ENCODE measurements at regions not wholly inside any gene's neighbourhood (a gene's known extent, or its start where the extent isn't known, plus 50 kb on each side); places are given as distances from the start of the nearest gene placed in this dataset.

DNA sequence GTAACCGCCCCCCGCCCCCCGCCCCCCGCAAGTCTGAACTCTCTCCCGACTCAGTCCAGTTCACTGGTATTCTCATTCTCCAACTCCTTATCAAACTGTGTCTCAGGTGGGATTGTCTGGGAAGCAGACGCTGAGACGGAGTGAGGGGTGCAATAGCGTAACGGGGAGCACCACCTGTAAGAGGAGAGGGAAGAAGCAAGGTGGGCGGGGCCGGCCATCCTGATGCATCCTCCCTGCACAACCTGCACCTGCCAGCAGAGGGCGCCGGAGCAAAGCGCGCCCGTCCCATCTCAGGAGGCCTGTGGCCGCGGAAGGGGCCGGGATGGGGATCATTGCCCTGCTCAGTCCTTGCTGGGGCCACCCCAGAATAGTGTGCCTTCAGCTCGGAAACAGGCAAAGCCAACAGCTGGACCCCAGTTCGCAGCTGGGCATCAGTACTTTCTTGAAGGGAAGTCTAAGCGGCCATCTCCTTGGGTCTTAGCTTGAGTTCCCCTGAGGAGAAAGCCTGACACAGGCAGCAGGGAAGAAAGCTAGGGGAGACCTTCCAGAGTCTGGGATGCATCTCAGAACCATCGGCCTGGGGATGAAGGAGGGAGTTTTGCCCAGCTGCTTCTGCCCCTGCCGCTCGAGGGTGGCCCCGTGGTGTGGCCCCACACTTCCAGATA is 208.0 kb downstream of the TFCP2L1 start:
- DNase-seq (ENCODE audit: low spot score) (peak; percentile 77), ATAC-seq (peak; percentile 45)
- intact Hi-C loops (cut with DNase I), result loop anchor here (5.0 kb wide), 1 partner anchor 380 kb away; no protein-coding TSS in a partner anchor

DNA sequence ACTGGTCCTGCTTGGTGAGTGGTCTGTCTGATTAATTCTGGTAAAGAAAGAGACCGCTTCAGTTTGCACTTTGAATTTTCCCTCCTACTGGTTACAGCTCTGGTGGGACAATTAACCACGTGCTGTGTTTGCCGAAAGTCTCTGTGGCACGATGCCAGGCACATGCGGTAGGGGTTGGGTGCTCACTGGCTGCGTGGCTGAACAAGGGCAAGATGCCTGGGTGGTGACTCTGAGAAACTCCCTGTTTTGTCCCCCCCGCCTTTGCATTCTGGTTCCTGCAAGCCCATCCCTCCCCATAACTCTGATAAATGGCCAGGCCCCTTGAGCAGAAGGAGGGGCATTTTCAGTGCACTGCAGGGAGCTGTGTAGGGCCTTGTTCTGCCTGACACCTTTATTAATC is 206.1 kb downstream of the TFCP2L1 start:
- intact Hi-C loops (cut with DNase I), result loop anchor here (5.0 kb wide), 1 partner anchor 382 kb away; no protein-coding TSS in a partner anchor
- DNase-seq (ENCODE audit: low spot score) (no peak), ATAC-seq (no peak)

DNA sequence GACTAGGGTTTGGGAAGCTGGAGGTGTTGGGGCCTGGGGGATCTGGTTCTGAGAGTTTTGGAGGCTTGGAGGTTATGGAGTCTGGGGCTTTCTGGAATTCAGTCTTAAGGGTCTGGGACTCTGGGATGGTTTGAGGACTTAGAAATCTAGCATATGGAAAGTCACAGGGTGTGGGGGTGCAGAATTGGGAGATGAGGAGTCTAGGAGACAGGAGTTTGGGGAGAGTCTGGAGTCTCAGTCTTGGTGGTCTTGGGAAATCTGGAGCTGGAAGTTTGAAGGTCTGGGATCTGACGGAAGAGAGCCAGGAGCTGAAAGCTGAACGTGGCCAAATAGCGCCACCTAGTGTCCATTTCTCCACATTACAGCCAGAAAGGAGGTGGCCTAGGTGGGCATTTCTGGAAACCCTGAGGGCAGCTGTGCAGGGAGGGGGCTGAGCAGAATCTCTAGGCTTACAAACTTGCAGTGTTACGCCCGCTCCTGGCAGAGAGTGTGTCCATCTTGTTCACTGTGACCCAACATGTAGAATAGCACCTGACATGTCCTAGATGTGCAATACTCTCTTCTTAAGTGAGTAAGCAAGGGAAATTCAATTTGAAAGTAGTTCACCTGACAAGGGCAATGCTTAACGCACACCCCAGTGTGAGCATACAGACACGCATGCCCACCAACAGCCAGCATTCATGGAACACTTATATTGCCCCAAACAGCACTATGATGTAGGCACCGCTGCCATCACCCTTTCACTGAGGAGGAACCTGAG is 204.8 kb downstream of the TFCP2L1 start:
- DNase-seq (ENCODE audit: low spot score) (peak; percentile 74), ATAC-seq (peak; percentile 49)
- intact Hi-C loops (cut with DNase I), result no loop called here

DNA sequence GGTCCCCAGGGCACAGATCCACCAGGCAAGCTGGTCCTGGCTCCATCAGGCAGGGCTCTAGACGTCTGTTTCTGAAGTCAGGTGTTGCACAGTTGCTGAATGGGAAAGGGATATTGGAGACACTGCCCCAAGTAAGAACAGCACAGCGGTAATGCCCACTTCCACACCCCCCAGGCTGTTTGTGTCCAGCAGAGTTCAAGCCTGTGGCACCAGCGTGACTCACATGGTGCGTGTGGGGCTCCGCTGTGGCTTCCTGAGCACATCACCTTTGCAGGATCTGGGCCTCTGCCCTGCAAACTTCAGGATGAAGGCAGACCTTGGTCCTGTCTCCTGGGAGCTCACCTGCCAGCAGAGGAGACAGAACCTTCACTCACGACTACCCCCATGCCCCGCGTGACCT is 203.3 kb downstream of the TFCP2L1 start:
- intact Hi-C loops (cut with DNase I), result no loop called here
- ATAC-seq, result no peak
- no peak for DNase-seq (ENCODE audit: low spot score)

DNA sequence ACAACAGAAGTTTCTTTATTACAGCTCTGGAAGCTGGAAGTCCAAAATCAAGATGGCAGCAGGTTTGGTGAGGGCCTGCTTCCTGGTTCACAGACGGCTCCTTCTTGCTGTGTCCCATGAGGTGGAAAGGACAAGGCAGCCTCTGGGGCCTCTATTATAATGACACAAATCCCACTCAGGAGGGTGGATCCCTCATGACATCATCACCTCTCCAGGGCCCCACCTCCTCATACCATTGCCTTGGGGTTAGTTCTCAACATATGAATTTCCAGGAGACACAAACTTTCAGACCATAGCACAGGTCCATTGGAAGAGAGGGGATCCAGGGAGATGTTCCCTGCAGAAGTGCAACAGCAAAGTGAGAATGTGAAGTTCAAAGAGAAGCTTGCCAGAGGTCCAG is 202.8 kb downstream of the TFCP2L1 start:
- DNase-seq (ENCODE audit: low spot score) (no peak), ATAC-seq (no peak)
- intact Hi-C loops (cut with DNase I), result no loop called here

DNA sequence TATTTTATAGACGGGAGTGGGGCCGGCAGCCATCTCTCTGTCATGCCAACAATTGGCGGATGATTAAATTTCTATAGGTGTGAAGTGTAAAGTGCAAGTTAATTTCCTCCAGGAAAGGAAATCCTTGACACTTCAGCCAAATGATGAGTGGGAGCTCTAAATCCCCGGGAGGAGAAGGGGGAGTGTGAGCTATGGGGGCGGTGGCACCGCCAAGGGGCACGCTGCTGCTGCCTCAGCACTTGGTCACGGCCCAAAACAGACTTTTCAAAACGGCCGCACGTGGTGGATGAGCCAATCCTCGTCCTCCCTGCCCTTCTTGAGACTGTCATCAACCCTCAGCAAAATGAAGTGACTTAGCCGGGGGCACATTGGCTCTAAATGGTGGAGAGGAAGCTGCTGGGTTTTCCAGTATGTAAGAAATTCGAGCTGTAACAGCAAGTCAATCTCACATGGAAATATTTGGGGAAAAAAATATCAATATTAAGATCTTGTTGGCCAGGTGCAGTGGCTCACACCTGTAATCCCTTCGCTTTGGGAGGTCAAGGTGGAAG is 200.8 kb downstream of the TFCP2L1 start:
- ATAC-seq (no peak), DNase-seq (ENCODE audit: low spot score) (no peak)
- intact Hi-C loops (cut with DNase I), result no loop called here

DNA sequence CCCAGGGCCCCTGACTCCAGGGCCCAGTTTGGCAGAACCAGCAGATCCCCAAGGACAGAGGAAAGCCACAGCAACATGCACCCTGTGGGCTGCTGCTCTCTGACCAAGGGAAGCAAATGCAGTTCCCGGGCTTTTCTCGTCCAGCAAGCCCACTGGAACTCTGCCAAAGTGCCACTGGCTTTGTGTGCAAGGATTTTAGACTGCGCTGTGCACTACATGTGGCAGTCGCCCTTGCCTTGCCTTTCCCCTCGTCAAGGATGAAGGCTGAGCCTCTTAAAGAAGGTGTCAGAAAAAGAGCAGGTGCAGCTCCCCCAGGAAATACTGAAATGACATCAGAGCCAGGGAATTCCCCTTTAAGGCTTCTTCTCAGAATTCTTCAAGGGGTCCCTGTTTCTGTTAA is 199.2 kb downstream of the TFCP2L1 start:
- intact Hi-C loops (cut with DNase I), result no loop called here
- ATAC-seq, result no peak
- DNase-seq (ENCODE audit: low spot score), result no peak

DNA sequence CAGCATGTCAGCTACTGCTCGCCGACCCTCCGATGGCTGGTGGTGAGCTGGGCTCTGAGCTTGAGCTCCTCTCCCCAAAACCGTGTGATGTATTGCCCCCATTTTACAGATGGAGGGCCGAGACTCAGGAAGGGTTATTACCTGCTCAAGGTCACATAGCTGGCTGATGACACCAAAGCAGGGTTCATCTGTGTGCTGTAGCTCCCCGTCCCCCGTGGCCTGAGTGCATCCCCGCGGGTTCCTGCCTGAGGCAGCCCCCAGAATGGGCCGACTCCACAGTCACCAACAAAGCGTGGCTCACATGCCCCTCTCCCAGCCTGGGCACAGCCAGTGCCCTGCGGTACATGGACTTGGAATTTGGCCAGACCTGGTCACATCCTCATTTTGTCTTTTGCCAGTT is 198.6 kb downstream of the TFCP2L1 start:
- intact Hi-C loops (cut with DNase I), result no loop called here
- DNase-seq (ENCODE audit: low spot score) (no peak), ATAC-seq (no peak)

DNA sequence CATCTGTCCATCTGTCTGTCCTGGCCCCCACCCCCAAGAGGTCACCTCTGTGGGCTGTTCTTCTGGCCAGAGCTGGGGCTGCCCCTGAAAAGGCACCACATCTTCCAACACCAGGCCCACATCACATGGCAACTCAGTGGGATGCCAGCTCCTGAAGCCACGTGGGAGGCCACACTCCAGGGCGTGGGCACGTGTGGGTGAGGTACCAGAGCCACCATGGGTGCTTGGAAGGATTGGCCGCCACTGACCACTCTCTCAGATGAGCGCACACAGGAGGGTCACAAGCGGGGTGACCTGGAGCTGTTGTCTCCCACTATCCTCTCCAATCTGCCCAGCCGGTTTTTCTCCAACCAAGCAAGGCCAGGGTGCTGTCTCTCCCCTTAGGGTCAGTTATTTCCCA is 197.9 kb downstream of the TFCP2L1 start:
- intact Hi-C loops (cut with DNase I), result no loop called here
- DNase-seq (ENCODE audit: low spot score), result no peak
- no peak for ATAC-seq

DNA sequence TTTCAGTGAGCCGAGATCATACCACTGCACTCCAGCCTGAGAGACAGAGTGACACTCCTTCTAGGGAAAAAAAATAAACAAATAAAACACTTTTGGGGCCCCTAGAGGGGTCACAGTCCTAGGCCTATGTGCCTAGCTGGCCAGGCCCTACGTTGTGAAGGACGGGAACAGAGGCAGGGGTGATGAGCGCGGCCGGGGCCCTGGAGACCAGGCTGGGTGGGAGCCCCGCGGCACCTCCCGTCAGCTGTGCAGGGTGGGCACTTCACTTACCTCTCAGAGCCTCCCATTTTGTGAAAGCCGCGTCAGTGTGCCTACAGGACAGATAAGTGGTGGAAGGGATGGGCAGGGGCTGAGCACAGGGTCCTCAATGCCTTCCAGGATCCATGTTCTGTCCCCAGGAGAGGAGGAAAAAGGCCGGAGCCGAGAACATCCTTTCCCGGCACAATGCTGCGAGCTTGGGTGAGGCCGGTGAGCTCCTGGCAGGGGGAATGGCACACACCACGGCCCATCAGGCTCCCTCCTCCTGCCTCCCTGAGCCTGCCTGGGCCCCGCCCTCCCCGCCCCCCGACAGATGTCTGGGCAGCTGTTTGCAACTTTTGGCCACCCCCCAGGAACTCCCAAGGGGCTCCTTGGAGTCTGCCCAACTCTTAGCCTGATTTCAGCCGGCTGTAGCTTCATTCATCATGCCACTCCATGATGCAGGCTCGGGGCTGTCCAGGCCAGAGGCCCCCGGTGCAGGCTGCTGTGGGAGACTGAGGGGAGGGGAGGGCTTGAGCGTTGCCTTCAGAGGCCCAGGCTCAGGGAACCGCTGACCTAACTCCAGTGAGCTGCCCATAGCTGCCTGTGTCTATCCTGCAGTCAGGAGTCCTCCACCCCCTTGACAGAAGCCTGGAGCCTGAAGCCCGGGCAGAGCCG is 196.5 kb downstream of the TFCP2L1 start:
- peak; percentile 77 for DNase-seq (ENCODE audit: low spot score)
- intact Hi-C loops (cut with DNase I), result no loop called here
- peak; percentile 76 for ATAC-seq

DNA sequence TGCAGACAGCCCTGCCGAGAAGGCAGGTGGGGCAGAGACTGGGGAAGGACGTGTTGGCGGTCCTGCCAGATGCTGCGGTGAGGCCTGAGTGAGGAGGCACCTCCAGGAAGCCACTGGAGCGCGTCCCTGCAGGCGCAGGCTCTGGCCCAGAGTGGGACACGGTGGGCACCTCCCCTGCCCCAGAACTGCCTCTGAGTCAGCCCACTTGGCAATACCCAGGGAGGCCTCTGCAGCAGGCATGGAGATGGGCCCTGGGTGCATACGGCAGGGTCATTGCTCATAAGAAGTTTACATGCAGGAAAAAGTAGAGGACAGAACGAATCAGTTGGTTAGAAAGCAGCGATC is 195.9 kb downstream of the TFCP2L1 start:
- DNase-seq (ENCODE audit: low spot score), result no peak
- intact Hi-C loops (cut with DNase I), result no loop called here
- peak; percentile 7 for ATAC-seq

DNA sequence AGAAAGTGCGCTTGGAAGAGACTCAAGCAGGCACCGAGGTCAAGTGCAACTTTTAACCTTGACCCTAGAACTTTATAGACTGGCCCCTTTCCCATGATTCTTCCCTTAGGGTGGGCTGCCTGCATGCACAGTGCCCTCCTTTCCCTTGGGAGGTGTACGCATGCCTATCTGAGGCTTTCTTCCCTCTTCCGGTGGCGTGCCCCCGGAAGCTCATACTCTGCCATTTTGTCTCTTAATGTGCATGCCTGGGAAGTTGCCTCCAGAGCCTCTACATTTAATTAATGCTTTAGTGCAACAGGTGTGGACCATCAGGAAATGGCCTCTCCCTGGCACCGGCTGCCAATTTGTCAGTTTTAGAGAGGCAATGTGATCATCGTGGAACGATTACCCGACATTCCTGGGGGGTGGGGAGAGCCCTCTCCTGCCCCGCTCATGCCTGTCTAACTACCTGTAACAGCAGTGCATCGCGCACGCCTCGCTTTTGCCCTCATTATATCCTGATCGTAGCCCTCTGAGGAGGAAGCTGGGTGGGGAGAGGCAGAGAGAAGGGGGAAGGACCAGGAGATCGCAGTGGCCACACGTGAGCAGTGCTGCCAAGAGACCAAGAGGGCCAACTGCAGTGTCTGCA is 194.8 kb downstream of the TFCP2L1 start:
- DNase-seq (ENCODE audit: low spot score) (no peak), ATAC-seq (no peak)
- intact Hi-C loops (cut with DNase I), result loop anchor here (10.0 kb wide), 1 partner anchor 255 kb away; no protein-coding TSS in a partner anchor

DNA sequence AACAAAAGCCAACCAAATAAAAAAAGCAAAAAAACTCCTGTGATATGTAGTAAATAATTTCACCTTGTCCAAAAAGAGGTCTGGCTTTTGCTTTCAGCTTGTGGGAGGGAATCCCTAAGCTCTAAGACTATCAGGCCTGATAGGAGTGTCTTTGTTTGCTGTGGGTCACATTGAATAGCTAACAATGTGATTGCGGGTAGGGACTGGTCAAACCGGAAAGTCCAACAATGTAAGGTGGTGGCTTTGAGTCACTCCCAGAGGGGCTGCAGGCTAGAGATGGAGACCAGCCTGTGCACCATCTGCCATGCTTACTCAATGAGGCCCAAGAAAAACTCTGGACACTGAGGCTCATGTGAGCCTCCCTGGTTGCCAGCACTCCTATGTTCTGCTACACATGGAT is 192.9 kb downstream of the TFCP2L1 start:
- no peak for ATAC-seq
- no peak for DNase-seq (ENCODE audit: low spot score)
- intact Hi-C loops (cut with DNase I), result loop anchor here (10.0 kb wide), 1 partner anchor 253 kb away; no protein-coding TSS in a partner anchor

DNA sequence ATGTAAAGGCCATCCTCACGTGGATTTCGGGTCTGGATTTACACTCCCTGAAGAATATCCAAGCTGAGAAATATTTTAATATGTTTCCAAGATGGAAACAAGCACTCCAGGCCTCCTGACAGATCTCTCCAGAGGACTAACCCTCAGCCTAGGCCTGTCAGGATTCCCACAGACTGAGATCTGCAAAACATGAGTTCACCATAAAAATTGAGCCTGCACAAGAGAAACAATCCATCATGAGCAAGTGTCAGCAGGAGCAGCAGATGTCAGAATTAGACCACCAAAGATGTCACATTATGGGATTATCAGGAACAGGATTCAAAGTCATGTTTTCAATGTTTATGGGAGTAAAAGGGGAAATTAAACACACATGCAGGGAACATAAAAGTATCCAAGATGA is 191.3 kb downstream of the TFCP2L1 start:
- intact Hi-C loops (cut with DNase I), result loop anchor here (10.0 kb wide), 1 partner anchor 251 kb away; no protein-coding TSS in a partner anchor
- ATAC-seq, result peak; percentile 57

DNA sequence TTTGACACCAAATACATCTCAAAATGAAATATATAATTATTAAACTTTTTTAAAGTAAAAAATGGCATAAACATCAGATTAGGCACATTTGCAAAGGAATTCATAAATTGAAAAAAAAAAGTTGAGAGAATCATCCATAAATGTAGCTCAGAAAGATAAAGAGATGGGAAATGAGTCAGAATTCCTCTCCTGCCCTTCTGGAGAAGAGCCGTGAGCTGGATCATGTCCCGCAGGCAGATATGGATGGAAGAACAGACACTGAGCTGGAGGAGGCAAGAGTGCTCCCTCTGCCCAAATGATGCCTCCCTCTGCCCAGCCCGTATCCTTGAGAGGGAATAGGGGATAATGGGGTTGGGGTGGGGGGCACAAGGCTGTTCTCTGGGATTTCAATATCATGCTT is 190.9 kb downstream of the TFCP2L1 start:
- DNase-seq (ENCODE audit: low spot score) (no peak), ATAC-seq (no peak)
- intact Hi-C loops (cut with DNase I), result loop anchor here (10.0 kb wide), 1 partner anchor 251 kb away; no protein-coding TSS in a partner anchor

More for the DNA sequence above, 191.3 kb downstream of the TFCP2L1 start:
- no peak for DNase-seq (ENCODE audit: low spot score)

DNA sequence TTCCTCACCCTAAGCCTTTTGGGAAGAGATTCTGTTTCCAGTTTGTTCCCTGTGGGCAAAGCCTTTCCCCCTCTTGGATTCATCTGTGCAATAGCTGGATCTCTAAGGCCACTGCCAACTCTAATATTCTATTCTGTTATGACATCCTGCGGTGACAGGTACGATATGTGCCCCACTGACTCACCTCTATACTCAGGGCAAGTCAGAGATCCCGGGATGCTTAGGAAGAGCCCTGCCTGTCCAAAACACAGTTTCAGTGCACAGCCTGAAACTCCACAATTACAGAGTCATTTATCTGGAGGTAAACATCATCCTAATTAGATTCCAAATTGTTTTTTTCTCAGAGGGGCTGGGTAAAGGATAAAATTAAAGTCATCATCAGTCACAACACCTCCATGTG is 190.2 kb downstream of the TFCP2L1 start:
- no peak for ATAC-seq
- no peak for DNase-seq (ENCODE audit: low spot score)
- intact Hi-C loops (cut with DNase I), result loop anchor here (10.0 kb wide), 1 partner anchor 250 kb away; no protein-coding TSS in a partner anchor

DNA sequence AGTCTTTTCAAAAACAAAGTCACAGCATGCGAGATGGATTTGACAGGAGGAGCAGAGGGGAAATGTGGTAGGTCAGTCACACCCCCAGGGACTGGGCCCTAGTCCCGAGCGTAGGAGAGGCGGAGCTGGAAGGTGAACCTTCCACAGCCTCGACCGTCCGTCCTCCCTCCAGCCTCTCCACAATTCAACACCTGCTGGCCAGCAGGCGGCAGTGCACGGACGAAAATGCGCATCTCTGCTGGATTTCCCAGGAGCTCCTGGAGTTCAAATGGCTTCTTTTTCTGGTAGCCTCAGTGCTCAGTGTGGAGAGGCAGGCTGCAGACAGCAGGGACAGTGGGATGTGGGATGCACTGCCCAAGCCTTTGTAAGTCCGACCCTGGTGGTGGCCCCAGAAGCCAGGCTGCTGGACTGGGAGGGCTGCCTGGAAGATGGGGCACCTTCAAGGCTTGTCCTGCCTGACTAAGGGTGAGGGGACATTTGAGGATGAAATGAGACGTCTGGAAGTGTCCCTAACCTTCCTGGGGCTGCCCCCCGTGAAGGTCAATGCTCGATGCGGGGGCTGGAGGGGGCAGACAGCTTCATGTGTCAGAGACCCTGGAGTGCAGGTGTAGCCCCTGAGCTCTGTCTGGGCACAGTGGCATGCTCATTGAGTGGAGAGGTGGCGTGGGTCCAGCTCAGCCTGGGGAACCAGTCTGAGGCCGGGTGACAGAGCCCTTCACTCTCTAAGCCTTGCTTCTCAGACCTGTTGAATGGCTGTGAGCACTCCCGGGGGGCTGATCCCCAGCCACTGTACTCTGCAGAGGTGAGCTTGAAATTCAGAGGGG is 189.5 kb downstream of the TFCP2L1 start:
- ATAC-seq, result peak; percentile 44
- intact Hi-C loops (cut with DNase I), result loop anchor here (10.0 kb wide), 1 partner anchor 249 kb away; no protein-coding TSS in a partner anchor
- no peak for DNase-seq (ENCODE audit: low spot score)

DNA sequence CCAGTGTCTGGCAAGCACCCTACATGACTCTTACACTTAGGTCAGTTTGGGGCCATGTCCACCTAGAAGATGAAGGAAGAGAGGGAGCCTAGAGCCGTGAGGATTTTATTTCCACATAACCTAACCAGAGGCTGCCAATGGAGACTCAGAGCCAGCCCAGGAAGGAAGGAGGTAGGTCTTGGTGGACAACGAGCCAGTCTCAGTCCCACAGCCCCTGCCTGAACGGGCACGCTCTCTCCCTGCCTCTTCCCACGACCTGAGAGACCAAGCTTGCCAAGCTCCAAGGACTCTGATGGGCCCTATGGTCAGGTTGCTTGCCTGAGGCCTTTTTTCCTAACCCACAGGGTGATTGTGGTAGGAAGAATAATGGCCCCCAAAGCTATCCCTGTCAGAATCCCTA is 188.4 kb downstream of the TFCP2L1 start:
- DNase-seq (ENCODE audit: low spot score), result no peak
- ATAC-seq, result no peak
- intact Hi-C loops (cut with DNase I), result loop anchor here (10.0 kb wide), 1 partner anchor 248 kb away; no protein-coding TSS in a partner anchor

Data from sciatic nerve (tissue), 2 donors.